Naive thymus-derived CD4-positive, alpha-beta T cell (primary cell): ENCODE measurements at regions not wholly inside any gene's neighbourhood (a gene's known extent, or its start where the extent isn't known, plus 50 kb on each side); places are given as distances from the start of the nearest gene placed in this dataset.

Source experiments
- ATAC-seq: fragments of 150-1000 bp; cut with Tn5 transposase; 2 replicates; pipeline ENCODE4 v1.10.0; 2021; ENCODE audit warnings: mild to moderate bottlenecking, moderate library complexity
- CTCF ChIA-PET: fragments of 350-600 bp; sonication (Branson Sonifier 250); formaldehyde crosslinking; loops from one replicate; lab custom pipeline; 2021; ENCODE audit warnings: antibody characterized with exemption; lab: Charles Lee
- POLR2A ChIA-PET: fragments of 350-600 bp; sonication (Branson Sonifier 250); formaldehyde crosslinking; loops from one replicate; lab custom pipeline; 2021; ENCODE audit warnings: antibody characterized with exemption, inconsistent platforms; lab: Charles Lee
- DNase-seq, 9 donors: peaks; one replicate each; pipeline versions ENCODE4 v3.0.0 to v3.0.0-alpha.2; 2020 to 2022; ENCODE audit warnings: mixed read lengths in 1 of 9
- H3K27ac ChIP-seq: one replicate; pipeline ENCODE4 v1.7.0; 2013; ENCODE audit warnings: mild to moderate bottlenecking, low read depth, low read length, moderate library complexity
- H3K27me3 ChIP-seq, 2 donors: one replicate each; pipeline ENCODE4 v1.7.0; 2013; ENCODE audit warnings: low read length in 2 of 2, mild to moderate bottlenecking in 2 of 2, moderate library complexity in 2 of 2; ENCODE audit not compliant: control insufficient read depth in 2 of 2, insufficient read depth in 2 of 2
- H3K36me3 ChIP-seq, 3 experiments: 1 replicate in 2 of 3; 2 replicates in 1 of 3; pipeline ENCODE4 v1.7.0; 2013; ENCODE audit warnings: low read length in 3 of 3, mild to moderate bottlenecking in 3 of 3, moderate library complexity in 1 of 3; ENCODE audit not compliant: insufficient read depth in 3 of 3, control insufficient read depth in 2 of 3
- H3K4me1 ChIP-seq, 2 donors: one replicate each; pipeline ENCODE4 v1.7.0; 2013; ENCODE audit warnings: low read length in 2 of 2, mild to moderate bottlenecking in 2 of 2, moderate library complexity in 1 of 2; ENCODE audit not compliant: control insufficient read depth in 2 of 2, insufficient read depth in 2 of 2
- H3K4me3 ChIP-seq: 2 replicates; pipeline ENCODE4 v1.7.0; 2013; ENCODE audit warnings: mild to moderate bottlenecking, low read length
- H3K9me3 ChIP-seq, 3 experiments: 1 replicate in 2 of 3; 2 replicates in 1 of 3; pipeline ENCODE4 v1.7.0; 2013; ENCODE audit warnings: low read length in 3 of 3; ENCODE audit not compliant: control insufficient read depth in 2 of 3
- H3K27ac Mint-ChIP-seq, 9 donors: one replicate each; pipeline ENCODE4 v1.8.0; 2020 to 2022; ENCODE audit warnings: mixed read lengths in 9 of 9, mild to moderate bottlenecking in 8 of 9, moderate library complexity in 5 of 9, inconsistent platforms in 2 of 9
- H3K27me3 Mint-ChIP-seq, 5 donors: one replicate each; pipeline ENCODE4 v1.8.0; 2021 to 2022; ENCODE audit warnings: mixed read lengths in 5 of 5, mild to moderate bottlenecking in 1 of 5
- H3K36me3 Mint-ChIP-seq, 5 donors: one replicate each; pipeline ENCODE4 v1.8.0; 2020 to 2022; ENCODE audit warnings: mixed read lengths in 5 of 5, mild to moderate bottlenecking in 3 of 5, inconsistent platforms in 1 of 5
- H3K4me1 Mint-ChIP-seq, 7 donors: one replicate each; pipeline ENCODE4 v1.8.0; 2020 to 2022; ENCODE audit warnings: mixed read lengths in 7 of 7, mild to moderate bottlenecking in 3 of 7, inconsistent platforms in 1 of 7
- H3K4me3 Mint-ChIP-seq, 10 donors: one replicate each; pipeline ENCODE4 v1.8.0; 2020 to 2022; ENCODE audit warnings: mild to moderate bottlenecking in 10 of 10, mixed read lengths in 10 of 10, moderate library complexity in 6 of 10, inconsistent platforms in 2 of 10
- H3K9me3 Mint-ChIP-seq, 11 donors: one replicate each; pipeline ENCODE4 v1.8.0; 2020 to 2022; ENCODE audit warnings: mixed read lengths in 11 of 11, mild to moderate bottlenecking in 4 of 11, inconsistent platforms in 1 of 11, moderate library complexity in 1 of 11
- intact Hi-C, 2 donors: fragments of 100-400 bp; cut with micrococcal nuclease; formaldehyde crosslinking; loops; one replicate each; pipeline ENCODE4 v1.15.1; 2023

DNA sequence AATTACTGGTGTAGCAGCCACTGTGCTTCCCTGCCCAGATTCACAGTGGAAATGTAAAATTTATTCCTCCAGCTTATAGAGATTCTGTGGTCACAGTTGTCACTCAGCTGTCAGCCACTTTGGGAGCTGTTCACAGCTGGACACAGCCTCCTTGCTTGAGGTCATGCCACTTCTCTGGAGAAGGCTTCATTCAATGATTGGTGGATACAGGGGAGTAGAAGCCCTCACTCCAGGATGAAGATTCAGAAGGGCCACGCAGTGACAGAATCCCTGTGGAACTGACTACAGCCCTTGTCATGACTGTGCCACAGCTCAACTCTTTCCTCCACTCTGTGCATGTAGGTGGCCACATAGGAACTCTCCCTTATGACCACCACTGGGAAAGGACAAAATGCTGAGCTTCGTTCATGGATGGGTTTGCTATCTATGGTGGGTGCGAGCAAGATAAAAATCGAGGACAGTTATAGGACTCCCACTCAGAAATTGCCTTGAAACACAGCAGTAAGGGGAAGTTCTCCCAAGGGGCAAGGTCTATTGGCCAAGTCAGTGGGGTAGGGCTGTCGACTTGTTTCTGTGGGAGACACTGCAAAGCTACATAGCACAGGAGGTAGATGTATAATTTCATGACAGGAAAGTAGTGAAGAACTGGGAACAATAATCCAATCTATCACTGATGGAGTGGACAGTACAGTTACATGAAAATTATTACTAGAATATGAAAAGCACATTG is 98.7 kb downstream of the CCNA1 start:
- intact Hi-C loops = no loop called here
- H3K27me3 ChIP-seq = no peaks in the 10 kb centered on the region
- H3K4me1 ChIP-seq = no peaks in the 10 kb centered on the region
- no peak overlapping the region for H3K27ac ChIP-seq
- POLR2A ChIA-PET = no interaction called here
- ATAC-seq = no peak
- no peaks in the 10 kb centered on the region for H3K36me3 ChIP-seq
- no peak overlapping the region for H3K4me3 ChIP-seq
- Mint-ChIP-seq H3K27ac (no peak overlapping the region), H3K36me3 (no peaks in the 10 kb centered on the region), H3K4me1 (no peaks in the 10 kb centered on the region), H3K27me3 (peaks cover 0 to 11% (median 7%) of the 10 kb centered on the region in 5 donors), H3K4me3 (no peak overlapping the region), H3K9me3 (peaks cover 0 to 7% (median 0%) of the 10 kb centered on the region in 11 donors)
- CTCF ChIA-PET = no interaction called here
- DNase-seq = no peak
- no peaks in the 10 kb centered on the region for H3K9me3 ChIP-seq

DNA sequence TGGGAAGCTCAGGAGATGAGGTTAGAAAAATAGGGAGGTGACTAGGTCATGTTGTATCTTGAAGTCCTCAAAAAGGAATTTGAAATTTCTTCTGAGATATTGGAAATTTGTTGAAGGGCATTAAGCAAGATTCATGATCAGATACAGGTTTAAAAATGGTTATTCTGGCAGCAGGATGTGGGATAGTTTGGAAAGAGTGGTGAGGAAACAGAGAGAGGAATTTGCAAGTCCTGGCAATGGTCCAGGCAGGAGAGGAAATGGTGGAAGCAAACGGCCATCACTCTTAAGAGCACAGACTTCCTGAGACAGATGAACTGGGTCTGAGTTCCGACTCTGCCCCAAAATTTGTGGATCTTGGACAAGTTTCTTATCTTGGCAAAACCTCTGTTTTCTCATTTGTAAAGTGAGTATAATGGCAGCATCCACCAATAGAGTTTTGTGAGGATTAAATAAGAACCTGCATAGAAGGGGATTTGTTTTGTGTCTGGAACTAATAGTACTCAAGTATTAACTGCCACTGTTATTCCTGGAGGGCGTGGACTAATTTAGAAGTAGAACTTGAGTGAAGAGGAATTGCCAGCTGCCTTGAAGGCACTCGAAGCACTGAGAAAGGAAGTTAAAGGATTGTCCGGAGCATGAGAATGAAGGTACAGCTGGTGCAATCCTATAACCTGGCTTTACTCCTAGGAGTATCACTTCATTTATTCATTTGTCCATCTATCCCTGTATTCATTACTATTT is 99.6 kb downstream of the CCNA1 start:
- Histone ChIP-seq H3K27me3 (no peaks in the 10 kb centered on the region), H3K4me3 (no peak overlapping the region), H3K9me3 (no peaks in the 10 kb centered on the region), H3K36me3 (no peaks in the 10 kb centered on the region), H3K27ac (no peak overlapping the region), H3K4me1 (no peaks in the 10 kb centered on the region)
- no peak for ATAC-seq
- no peak for DNase-seq
- no peak overlapping the region for H3K4me3 Mint-ChIP-seq
- no peaks in the 10 kb centered on the region for H3K4me1 Mint-ChIP-seq
- H3K36me3 Mint-ChIP-seq = no peaks in the 10 kb centered on the region
- intact Hi-C loops = no loop called here
- ChIA-PET CTCF (no interaction called here), POLR2A (no interaction called here)
- no peak overlapping the region for H3K27ac Mint-ChIP-seq
- peaks cover 0 to 7% (median 0%) of the 10 kb centered on the region in 11 donors for H3K9me3 Mint-ChIP-seq
- H3K27me3 Mint-ChIP-seq = peaks cover under 1 to 11% (median 7%) of the 10 kb centered on the region in 5 donors

DNA sequence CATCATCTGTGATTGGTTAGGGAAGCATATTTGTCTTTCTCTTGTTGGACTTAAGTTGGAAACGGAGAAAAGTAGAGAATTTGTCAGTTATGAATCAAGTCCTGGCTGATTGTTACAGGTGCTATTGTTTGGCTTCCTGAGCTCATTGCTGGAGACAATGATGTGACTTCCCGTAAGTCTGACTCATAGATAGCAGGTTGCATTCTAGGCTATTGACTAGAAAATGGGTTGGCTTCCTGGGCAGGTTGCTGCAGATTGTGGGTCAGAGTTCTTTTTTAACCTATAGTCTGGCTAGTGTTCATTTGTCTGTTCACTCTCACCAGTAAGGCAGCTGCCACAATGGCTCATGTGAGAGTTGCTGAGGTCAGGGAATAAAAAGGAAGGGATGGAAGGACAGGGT is 101.5 kb downstream of the CCNA1 start:
- Histone ChIP-seq H3K4me1 (no peaks in the 10 kb centered on the region), H3K4me3 (no peak overlapping the region), H3K27ac (no peak overlapping the region), H3K27me3 (no peaks in the 10 kb centered on the region), H3K36me3 (no peaks in the 10 kb centered on the region), H3K9me3 (no peaks in the 10 kb centered on the region)
- Mint-ChIP-seq H3K4me3 (no peak overlapping the region), H3K27ac (no peak overlapping the region), H3K9me3 (peaks cover 0 to 21% (median 9%) of the 10 kb centered on the region in 11 donors), H3K36me3 (peaks cover 0 to 4% (median 0%) of the 10 kb centered on the region in 5 donors), H3K27me3 (peaks cover 2 to 11% (median 7%) of the 10 kb centered on the region in 5 donors), H3K4me1 (no peaks in the 10 kb centered on the region)
- CTCF ChIA-PET = no interaction called here
- POLR2A ChIA-PET = no interaction called here
- ATAC-seq = no peak
- intact Hi-C loops = no loop called here
- DNase-seq = no peak

DNA sequence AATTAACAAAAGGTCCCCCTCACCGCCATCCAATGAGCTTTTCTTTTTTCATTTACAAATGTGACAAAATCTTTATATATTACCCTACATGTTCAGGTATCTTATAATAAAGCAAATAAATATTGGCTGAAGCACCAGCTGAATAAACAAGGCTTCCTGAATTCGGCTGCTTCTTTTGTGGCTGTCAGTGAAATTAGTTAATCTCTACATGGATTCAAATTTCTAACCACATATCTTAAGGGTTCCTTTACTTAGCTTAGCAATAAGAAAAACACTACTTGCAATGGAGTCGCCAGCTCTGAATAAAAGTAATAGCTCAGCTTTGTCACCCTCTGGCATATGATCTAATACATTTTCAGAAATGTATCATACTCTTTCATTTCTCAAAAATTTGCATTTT is 104.3 kb downstream of the CCNA1 start:
- peaks cover 0 to 8% (median 4%) of the 10 kb centered on the region in 5 donors for H3K27me3 Mint-ChIP-seq
- intact Hi-C loops = no loop called here
- no peak overlapping the region for H3K4me3 Mint-ChIP-seq
- Histone ChIP-seq H3K27ac (no peak overlapping the region), H3K4me1 (no peaks in the 10 kb centered on the region), H3K9me3 (no peaks in the 10 kb centered on the region), H3K36me3 (no peaks in the 10 kb centered on the region), H3K4me3 (no peak overlapping the region), H3K27me3 (no peaks in the 10 kb centered on the region)
- H3K9me3 Mint-ChIP-seq = peaks cover 4 to 34% (median 13%) of the 10 kb centered on the region in 11 donors
- no peaks in the 10 kb centered on the region for H3K4me1 Mint-ChIP-seq
- CTCF ChIA-PET = no interaction called here
- peaks cover 0 to 4% (median 0%) of the 10 kb centered on the region in 5 donors for H3K36me3 Mint-ChIP-seq
- DNase-seq (no peak), ATAC-seq (no peak)
- H3K27ac Mint-ChIP-seq = no peak overlapping the region
- POLR2A ChIA-PET = no interaction called here

DNA sequence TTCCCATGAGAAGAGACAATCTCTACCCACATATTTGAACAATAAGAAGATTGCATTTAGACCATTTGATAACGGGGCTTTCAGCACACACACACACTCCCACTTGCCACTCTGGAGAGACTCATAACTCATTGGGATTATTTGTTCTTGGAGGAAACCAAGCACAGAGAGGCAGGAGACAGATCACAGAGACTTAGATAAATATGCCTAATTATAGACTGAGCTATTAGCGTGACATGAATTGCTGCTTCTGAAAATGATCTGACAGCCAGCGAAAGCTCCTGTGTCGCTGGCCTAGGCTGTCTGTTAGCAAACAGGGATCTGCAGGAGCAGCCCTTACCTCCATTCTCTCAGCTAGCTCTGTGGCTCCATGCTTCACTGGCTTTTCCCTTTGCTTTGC is 111.4 kb downstream of the CCNA1 start:
- no peaks in the 10 kb centered on the region for H3K27me3 ChIP-seq
- ATAC-seq (no peak), DNase-seq (no peak)
- CTCF ChIA-PET = no interaction called here
- intact Hi-C loops = loop anchor here in 1 of 2 donors (5.0 kb wide), 1 partner anchor 51 kb away; no protein-coding TSS in a partner anchor
- H3K9me3 Mint-ChIP-seq = peaks cover under 1 to 19% (median 5%) of the 10 kb centered on the region in 11 donors
- H3K4me1 ChIP-seq = no peaks in the 10 kb centered on the region
- POLR2A ChIA-PET = no interaction called here
- no peaks in the 10 kb centered on the region for H3K36me3 ChIP-seq
- no peaks in the 10 kb centered on the region for H3K9me3 ChIP-seq
- no peak overlapping the region for H3K27ac Mint-ChIP-seq
- no peak overlapping the region for H3K27ac ChIP-seq
- no peaks in the 10 kb centered on the region for H3K4me1 Mint-ChIP-seq
- peaks cover 0 to 3% (median 0%) of the 10 kb centered on the region in 5 donors for H3K36me3 Mint-ChIP-seq
- no peak overlapping the region for H3K4me3 Mint-ChIP-seq
- no peak overlapping the region for H3K4me3 ChIP-seq
- peaks cover 0 to 16% (median 9%) of the 10 kb centered on the region in 5 donors for H3K27me3 Mint-ChIP-seq

DNA sequence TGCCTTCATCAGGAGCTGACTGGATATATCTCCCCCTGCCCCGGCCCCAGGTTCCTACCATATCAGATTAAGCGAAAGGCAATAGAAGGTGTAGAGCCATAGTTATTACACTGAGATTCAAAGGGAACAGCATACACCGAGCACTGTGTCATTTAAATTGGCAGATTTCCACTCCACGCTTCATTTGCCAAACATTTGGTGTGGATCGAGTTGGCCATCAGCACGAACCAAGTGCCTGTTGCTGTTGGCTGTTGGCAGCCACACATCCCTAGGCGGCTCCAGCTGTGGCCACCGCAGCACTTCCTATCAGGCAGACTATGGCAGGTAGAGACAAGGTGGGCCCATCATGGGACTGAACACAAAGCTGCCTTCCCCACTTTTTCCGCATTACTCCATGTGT is 115.8 kb downstream of the CCNA1 start:
- CTCF ChIA-PET = no interaction called here
- no peak for ATAC-seq
- Mint-ChIP-seq H3K27ac (no peak overlapping the region), H3K9me3 (peaks cover 0 to 2% (median 0%) of the 10 kb centered on the region in 11 donors), H3K27me3 (peaks cover 0 to 16% (median 9%) of the 10 kb centered on the region in 5 donors), H3K36me3 (no peaks in the 10 kb centered on the region), H3K4me1 (no peaks in the 10 kb centered on the region), H3K4me3 (no peak overlapping the region)
- Histone ChIP-seq H3K27me3 (no peaks in the 10 kb centered on the region), H3K4me1 (no peaks in the 10 kb centered on the region), H3K9me3 (no peaks in the 10 kb centered on the region), H3K27ac (no peak overlapping the region), H3K4me3 (no peak overlapping the region), H3K36me3 (no peaks in the 10 kb centered on the region)
- POLR2A ChIA-PET = no interaction called here
- DNase-seq = no peak
- intact Hi-C loops = no loop called here
